CD4-positive, alpha-beta T cell (primary cell): ENCODE measurements at regions not wholly inside any gene's neighbourhood (a gene's known extent, or its start where the extent isn't known, plus 50 kb on each side); places are given as distances from the start of the nearest gene placed in this dataset.

Source experiments
- ATAC-seq: fragments of 200-7000 bp; cut with Tn5 transposase; one replicate; pipeline ENCODE4 v1.10.0; 2022; ENCODE audit warnings: mild to moderate bottlenecking; ENCODE audit not compliant: poor library complexity
- CTCF ChIA-PET: fragments of 350-600 bp; sonication (Branson Sonifier 250); formaldehyde crosslinking; loops from one replicate; lab custom pipeline; 2021; ENCODE audit warnings: antibody characterized with exemption, inconsistent platforms; lab: Charles Lee
- POLR2A ChIA-PET: fragments of 350-600 bp; sonication (Branson Sonifier 250); formaldehyde crosslinking; loops from one replicate; lab custom pipeline; 2021; ENCODE audit warnings: antibody characterized with exemption, inconsistent platforms; lab: Charles Lee
- DNase-seq, 14 experiments: peaks; one replicate each; pipeline ENCODE4 v3.0.0-alpha.2; 2013 to 2020; ENCODE audit warnings: mixed read lengths in 2 of 14
- H3K27ac ChIP-seq, 2 donors: one replicate each; pipeline versions ENCODE4 v1.5.1 to v1.7.0; 2013; ENCODE audit warnings: low read length in 2 of 2, low read depth in 1 of 2, mild to moderate bottlenecking in 1 of 2
- H3K27me3 ChIP-seq, 2 experiments: 1 replicate in 1 of 2; 2 replicates in 1 of 2; pipeline versions ENCODE4 v1.6.1 to v1.7.0; 2013; ENCODE audit warnings: low read length in 2 of 2, control low read depth in 1 of 2, mild to moderate bottlenecking in 1 of 2, moderate library complexity in 1 of 2; ENCODE audit not compliant: insufficient read depth in 2 of 2, control insufficient read depth in 1 of 2
- H3K36me3 ChIP-seq: one replicate; pipeline ENCODE4 v1.6.1; 2013; ENCODE audit warnings: low read length, control low read depth; ENCODE audit not compliant: insufficient read depth
- H3K4me1 ChIP-seq: one replicate; pipeline ENCODE4 v1.6.1; 2013; ENCODE audit warnings: low read length, control low read depth; ENCODE audit not compliant: insufficient read depth
- H3K4me3 ChIP-seq: one replicate; pipeline ENCODE4 v1.5.1; 2013; ENCODE audit warnings: mild to moderate bottlenecking, low read length, moderate library complexity
- H3K9me3 ChIP-seq, 2 experiments: 1 replicate in 1 of 2; 2 replicates in 1 of 2; pipeline versions ENCODE4 v1.6.1 to v1.7.0; 2013; ENCODE audit warnings: low read length in 2 of 2, mild to moderate bottlenecking in 2 of 2, control low read depth in 1 of 2, moderate library complexity in 1 of 2; ENCODE audit not compliant: control insufficient read depth in 1 of 2, insufficient read depth in 1 of 2
- H3K27ac Mint-ChIP-seq: one replicate; pipeline ENCODE4 v1.8.0; 2020; ENCODE audit warnings: mixed read lengths
- H3K27me3 Mint-ChIP-seq: one replicate; pipeline ENCODE4 v1.8.0; 2021; ENCODE audit warnings: mixed read lengths
- H3K36me3 Mint-ChIP-seq: one replicate; pipeline ENCODE4 v1.8.0; 2021; ENCODE audit warnings: low read depth, mixed read lengths
- H3K4me1 Mint-ChIP-seq: one replicate; pipeline ENCODE4 v1.8.0; 2021; ENCODE audit warnings: low read depth, mixed read lengths
- H3K4me3 Mint-ChIP-seq: one replicate; pipeline ENCODE4 v1.8.0; 2020; ENCODE audit warnings: mild to moderate bottlenecking, mixed read lengths
- H3K9me3 Mint-ChIP-seq: one replicate; pipeline ENCODE4 v1.8.0; 2020; ENCODE audit warnings: mixed read lengths
- intact Hi-C, 2 experiments: fragments of 100-400 bp; cut with DNase I in 1 of 2; cut with micrococcal nuclease in 1 of 2; formaldehyde crosslinking; loops; one replicate each; pipeline versions ENCODE4 v1.15.1 to v1.9.0; 2023 to 2025; cut with DNase I, micrococcal nuclease
- TF ChIP-seq, protein P1 (sequence below): fragments of 200-600 bp; IDR thresholded peaks from one replicate; pipeline ENCODE4 v1.8.0; 2022; ENCODE audit warnings: antibody characterized with exemption, mild to moderate bottlenecking

DNA sequence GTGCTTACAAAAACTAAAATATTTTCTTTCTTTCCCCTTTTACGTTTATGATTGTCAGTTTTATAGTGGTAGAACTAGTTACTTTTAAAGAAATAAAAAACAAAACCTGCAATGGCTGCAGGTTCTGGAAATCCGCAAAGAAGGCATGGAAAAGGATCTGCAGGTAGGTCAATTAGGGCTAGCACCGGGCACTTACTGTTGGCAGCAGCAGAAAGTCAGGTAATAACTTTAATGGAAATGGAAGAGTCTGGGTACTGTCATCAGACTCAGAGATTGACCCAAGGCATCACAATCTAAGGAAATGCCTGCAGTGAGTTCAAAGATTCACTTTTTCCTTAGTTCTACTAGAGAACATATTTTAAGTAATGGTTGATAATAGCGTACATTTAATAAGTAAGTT lies 1136.3 kb upstream of the B3GALT2 start:
- Mint-ChIP-seq H3K36me3 (no peaks in the 10 kb centered on the region), H3K4me3 (no peak overlapping the region), H3K27me3 (peaks cover 5% of the 10 kb centered on the region), H3K27ac (no peak overlapping the region), H3K9me3 (no peaks in the 10 kb centered on the region), H3K4me1 (no peaks in the 10 kb centered on the region)
- intact Hi-C loops: no loop called here
- Histone ChIP-seq H3K4me1 (no peaks in the 10 kb centered on the region), H3K36me3 (no peaks in the 10 kb centered on the region), H3K27me3 (no peaks in the 10 kb centered on the region), H3K4me3 (no peak overlapping the region), H3K9me3 (no peaks in the 10 kb centered on the region), H3K27ac (no peak overlapping the region)
- ChIA-PET CTCF (no interaction called here), POLR2A (no interaction called here)
- no peak for ATAC-seq
- no peak for DNase-seq
- TF ChIP-seq, protein P1, sequence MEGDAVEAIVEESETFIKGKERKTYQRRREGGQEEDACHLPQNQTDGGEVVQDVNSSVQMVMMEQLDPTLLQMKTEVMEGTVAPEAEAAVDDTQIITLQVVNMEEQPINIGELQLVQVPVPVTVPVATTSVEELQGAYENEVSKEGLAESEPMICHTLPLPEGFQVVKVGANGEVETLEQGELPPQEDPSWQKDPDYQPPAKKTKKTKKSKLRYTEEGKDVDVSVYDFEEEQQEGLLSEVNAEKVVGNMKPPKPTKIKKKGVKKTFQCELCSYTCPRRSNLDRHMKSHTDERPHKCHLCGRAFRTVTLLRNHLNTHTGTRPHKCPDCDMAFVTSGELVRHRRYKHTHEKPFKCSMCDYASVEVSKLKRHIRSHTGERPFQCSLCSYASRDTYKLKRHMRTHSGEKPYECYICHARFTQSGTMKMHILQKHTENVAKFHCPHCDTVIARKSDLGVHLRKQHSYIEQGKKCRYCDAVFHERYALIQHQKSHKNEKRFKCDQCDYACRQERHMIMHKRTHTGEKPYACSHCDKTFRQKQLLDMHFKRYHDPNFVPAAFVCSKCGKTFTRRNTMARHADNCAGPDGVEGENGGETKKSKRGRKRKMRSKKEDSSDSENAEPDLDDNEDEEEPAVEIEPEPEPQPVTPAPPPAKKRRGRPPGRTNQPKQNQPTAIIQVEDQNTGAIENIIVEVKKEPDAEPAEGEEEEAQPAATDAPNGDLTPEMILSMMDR: no peak

DNA sequence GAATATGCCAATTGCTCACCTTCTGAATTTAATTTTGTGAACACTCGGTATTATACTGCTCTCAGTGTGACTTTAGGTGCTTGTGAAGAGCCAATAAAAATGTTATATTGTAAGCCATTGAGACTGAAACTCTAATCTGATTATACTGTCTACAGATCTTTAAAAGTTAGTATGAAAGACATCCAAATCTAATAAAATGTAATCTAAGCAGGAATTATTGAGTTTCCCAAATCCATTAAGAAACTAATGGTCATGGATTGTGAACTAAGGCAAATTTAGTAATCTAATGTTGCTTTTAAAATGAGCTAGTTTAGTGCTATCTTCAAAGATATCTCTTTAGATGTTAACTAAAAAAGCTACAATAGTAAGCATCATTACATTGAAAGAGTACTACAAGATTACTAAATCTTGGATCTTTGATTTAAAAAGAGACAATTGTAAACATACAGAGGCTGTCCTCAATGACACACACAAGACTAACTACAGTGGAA lies 1132.4 kb upstream of the B3GALT2 start:
- ChIA-PET POLR2A (interaction anchor here (0.6 kb wide), 1 partner anchor 913 kb away, joined by 3 read pairs; no protein-coding TSS in a partner anchor), CTCF (no interaction called here)
- H3K27ac Mint-ChIP-seq: no peak overlapping the region
- H3K27me3 Mint-ChIP-seq: peaks cover 5% of the 10 kb centered on the region
- no peak overlapping the region for H3K4me3 Mint-ChIP-seq
- no peaks in the 10 kb centered on the region for H3K4me1 ChIP-seq
- H3K36me3 Mint-ChIP-seq: no peaks in the 10 kb centered on the region
- DNase-seq (no peak), ATAC-seq (no peak)
- no peaks in the 10 kb centered on the region for H3K9me3 Mint-ChIP-seq
- H3K9me3 ChIP-seq: no peaks in the 10 kb centered on the region
- no peak overlapping the region for H3K4me3 ChIP-seq
- TF ChIP-seq, protein P1: no peak
- no peaks in the 10 kb centered on the region for H3K36me3 ChIP-seq
- intact Hi-C loops: no loop called here
- H3K27ac ChIP-seq: no peak overlapping the region
- H3K27me3 ChIP-seq: no peaks in the 10 kb centered on the region
- H3K4me1 Mint-ChIP-seq: no peaks in the 10 kb centered on the region

DNA sequence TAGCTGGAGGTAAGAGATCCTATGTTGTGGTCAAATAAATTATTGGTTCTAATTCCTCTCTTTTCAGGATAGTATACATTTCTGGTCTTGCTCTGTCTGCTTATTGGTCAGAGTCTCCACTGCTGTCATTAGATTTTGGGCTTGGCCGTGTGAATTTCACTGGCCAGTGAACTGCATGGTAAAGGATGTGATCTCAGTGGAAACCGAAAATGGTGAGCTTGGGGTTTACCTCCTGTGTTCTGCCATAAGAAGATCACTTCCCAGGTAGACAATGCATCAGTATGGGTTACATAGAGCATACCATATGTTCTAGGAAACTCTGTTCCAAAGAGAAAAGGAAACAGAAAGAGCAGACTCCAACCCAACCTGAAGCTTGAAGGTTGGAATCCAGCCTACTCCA lies 1123.3 kb upstream of the B3GALT2 start:
- Histone ChIP-seq H3K27ac (no peak overlapping the region), H3K4me1 (no peaks in the 10 kb centered on the region), H3K9me3 (no peaks in the 10 kb centered on the region), H3K27me3 (no peaks in the 10 kb centered on the region), H3K4me3 (no peak overlapping the region), H3K36me3 (no peaks in the 10 kb centered on the region)
- H3K27ac Mint-ChIP-seq: no peak overlapping the region
- no peaks in the 10 kb centered on the region for H3K27me3 Mint-ChIP-seq
- CTCF ChIA-PET: interaction anchor here (0.6 kb wide), 1 partner anchor 1476 kb away, joined by 3 read pairs; no protein-coding TSS in a partner anchor
- H3K4me3 Mint-ChIP-seq: no peak overlapping the region
- no peak for ATAC-seq
- H3K36me3 Mint-ChIP-seq: no peaks in the 10 kb centered on the region
- TF ChIP-seq, protein P1: no peak
- H3K4me1 Mint-ChIP-seq: no peaks in the 10 kb centered on the region
- DNase-seq: no peak
- intact Hi-C loops: no loop called here
- H3K9me3 Mint-ChIP-seq: no peaks in the 10 kb centered on the region
- POLR2A ChIA-PET: no interaction called here
